ENCODE measurements at regions not wholly inside any gene's neighbourhood (a gene's known extent, or its start where the extent isn't known, plus 50 kb on each side); places are given as distances from the start of the nearest gene placed in this dataset.

DNA sequence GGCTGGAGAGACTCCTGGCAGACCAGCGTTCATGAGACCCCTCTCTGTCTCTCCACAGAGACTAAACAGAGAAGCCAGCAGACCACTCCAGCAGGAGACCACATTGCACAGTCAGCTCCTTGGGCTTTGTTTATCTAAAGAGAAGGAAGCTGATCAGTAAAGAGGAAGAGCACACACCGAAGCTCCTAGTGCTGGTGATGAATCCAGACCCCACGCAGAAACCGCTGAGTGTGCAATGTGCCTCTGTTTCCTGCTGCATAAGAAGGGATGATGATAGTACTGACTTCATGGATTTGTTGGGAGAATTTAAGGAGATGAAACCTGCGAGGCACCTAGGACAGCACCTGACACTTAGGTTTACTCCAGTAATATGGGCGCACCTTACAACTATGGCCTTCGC lies 544.1 kb upstream of the ID2 start:
- TF ChIP-seq, protein P1, sequence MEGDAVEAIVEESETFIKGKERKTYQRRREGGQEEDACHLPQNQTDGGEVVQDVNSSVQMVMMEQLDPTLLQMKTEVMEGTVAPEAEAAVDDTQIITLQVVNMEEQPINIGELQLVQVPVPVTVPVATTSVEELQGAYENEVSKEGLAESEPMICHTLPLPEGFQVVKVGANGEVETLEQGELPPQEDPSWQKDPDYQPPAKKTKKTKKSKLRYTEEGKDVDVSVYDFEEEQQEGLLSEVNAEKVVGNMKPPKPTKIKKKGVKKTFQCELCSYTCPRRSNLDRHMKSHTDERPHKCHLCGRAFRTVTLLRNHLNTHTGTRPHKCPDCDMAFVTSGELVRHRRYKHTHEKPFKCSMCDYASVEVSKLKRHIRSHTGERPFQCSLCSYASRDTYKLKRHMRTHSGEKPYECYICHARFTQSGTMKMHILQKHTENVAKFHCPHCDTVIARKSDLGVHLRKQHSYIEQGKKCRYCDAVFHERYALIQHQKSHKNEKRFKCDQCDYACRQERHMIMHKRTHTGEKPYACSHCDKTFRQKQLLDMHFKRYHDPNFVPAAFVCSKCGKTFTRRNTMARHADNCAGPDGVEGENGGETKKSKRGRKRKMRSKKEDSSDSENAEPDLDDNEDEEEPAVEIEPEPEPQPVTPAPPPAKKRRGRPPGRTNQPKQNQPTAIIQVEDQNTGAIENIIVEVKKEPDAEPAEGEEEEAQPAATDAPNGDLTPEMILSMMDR (IDR thresholded peaks at IDR 0.05; ENCODE audit: low read depth, low read length) = no peak
- TF ChIP-seq POLR2A (IDR thresholded peaks at IDR 0.05; ENCODE audit: extremely low read depth, insufficient read length) = no peak
- TF ChIP-seq, protein P2, sequence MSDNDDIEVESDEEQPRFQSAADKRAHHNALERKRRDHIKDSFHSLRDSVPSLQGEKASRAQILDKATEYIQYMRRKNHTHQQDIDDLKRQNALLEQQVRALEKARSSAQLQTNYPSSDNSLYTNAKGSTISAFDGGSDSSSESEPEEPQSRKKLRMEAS (IDR thresholded peaks at IDR 0.05; ENCODE audit: low read depth, low read length) = no peak

All from NB4 (cell line).